GM18870 (cell line): ENCODE measurements at regions not wholly inside any gene's neighbourhood (a gene's known extent, or its start where the extent isn't known, plus 50 kb on each side); places are given as distances from the start of the nearest gene placed in this dataset.

ENCODE experiments used
- ATAC-seq: cut with Tn5 transposase; IDR thresholded peaks from one replicate; pipeline ENCODE4 v1.9.1; 2021; ENCODE audit warnings: moderate library complexity; ENCODE audit not compliant: unreplicated experiment

GRCh38 chr5:158559066-158559465 is 540.6 kb downstream of the EBF1 start:
- ATAC-seq, result no peak

GRCh38 chr5:158553962-158554336 is 545.8 kb downstream of the EBF1 start:
- no peak for ATAC-seq

GRCh38 chr5:158553195-158553961 is 546.3 kb downstream of the EBF1 start:
- ATAC-seq, result no peak

- no peak for ATAC-seq
Observed at GRCh38 chr5:158552241-158552640, 547.5 kb downstream of the EBF1 start.

DNA sequence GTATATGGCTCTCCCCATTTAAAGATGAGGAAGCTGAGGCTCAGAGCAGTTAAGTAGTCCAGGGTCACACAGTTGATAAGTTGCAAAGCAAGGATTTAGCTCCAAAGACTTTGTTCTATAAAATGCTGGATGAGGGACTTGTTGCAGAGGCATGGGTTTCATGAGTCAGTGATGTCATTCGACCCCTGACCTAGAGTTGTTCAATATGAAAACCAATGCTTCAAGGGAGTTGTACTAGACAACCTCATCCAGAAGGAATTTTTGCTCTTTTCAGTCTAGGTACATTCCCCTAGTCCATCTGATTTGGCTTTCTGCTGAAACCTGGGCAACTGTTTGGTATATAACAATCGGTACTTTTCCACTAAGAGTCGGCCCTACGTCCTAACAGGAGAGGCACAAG is 550.4 kb downstream of the EBF1 start:
- ATAC-seq, result no peak

DNA sequence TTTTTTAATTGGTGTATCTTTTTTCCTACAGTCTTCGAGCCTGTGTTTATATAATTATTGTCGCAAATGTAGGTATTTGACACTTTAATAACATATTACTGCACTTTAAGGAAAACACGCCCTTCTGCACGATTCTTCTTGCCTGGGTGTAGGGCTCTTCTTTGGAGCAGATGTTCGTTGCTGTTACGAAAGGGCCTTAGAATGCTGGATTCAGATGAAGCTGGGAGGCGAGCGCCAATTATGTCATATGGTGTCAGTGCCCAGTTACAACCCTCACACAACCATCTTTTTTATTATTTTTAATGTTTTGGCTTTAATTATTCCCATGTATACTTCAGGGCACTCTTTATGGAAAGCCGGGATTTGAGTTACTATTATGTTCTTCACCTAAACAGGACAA is 553.0 kb downstream of the EBF1 start:
- no peak for ATAC-seq

GRCh38 chr5:158545949-158546530 is 553.7 kb downstream of the EBF1 start:
- ATAC-seq, result no peak

DNA sequence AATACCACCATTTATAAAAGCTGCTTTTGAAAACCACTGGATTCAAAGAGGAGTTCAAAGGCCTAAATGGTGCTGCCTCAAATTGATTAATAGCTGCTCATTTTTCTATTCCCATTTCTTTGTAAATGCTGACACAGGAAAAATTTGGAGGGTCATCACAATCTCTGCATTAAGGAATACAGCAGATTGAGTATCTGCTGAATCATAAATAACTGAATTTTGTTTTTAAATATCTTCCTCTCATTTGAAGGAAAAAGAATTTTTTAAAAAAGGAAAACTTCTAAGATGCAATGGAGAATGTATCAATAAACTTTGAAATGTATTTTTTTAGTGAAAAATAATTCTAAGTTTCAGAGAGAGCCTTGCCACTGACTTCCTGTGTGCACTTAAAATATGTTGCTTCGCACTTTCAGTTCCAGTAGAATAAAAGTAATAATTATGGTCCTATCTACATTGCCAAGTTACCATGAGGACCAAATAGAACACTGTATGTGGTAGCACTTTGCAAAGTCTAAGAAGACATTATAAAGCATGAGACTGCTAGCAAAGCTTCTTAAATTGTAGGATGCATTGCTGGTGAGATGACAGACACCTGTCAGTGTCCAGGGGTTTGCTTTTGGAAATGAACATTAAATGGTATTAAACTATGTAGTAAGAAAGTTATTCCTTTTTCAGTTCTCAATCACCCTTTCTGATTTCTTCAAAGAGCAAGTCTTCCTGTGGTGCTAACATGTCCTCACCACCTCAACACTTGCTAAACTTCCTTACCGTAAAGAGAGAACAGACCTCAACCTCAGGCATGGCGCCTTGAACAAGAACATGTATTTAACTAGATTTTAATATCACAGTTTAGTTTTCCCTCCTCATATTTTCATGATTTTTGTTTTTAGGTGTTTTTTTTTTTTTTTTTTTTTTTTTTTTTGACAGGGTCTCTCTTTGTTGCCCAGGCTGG is 555.1 kb downstream of the EBF1 start:
- ATAC-seq, result no peak

GRCh38 chr5:158543539-158544387 is 556.0 kb downstream of the EBF1 start:
- no peak for ATAC-seq

GRCh38 chr5:158541536-158542297 is 558.0 kb downstream of the EBF1 start:
- ATAC-seq, result no peak

DNA sequence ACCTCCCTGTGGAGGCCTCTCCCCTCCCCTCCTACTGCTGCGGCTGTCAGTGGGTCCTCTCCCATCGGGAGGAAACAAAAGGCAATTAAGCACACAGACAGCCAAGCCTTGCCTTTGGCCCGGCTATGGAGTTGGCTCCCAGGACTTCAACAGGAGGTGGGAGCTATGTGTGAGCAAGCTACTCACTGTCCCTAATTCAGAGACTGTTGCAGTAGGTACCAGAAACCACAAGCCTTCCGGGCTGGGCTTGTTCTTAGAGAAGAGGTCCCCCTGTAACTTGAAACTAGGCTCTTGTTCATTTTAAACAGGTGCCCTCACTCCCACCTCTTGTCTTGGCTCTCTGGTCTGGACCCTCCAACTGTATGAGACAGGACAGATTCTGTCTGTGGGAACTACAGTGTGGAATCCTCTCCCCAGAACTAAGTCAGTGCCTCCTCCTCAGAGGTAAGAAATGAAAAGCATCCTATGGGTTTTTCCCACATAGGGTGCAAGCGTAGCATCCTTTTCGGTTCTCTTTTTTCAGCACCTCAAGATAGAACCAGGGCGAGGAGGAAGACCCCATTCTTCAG is 561.1 kb downstream of the EBF1 start:
- ATAC-seq, result no peak

- ATAC-seq, result no peak
Observed at GRCh38 chr5:158537366-158537765, 562.4 kb downstream of the EBF1 start.

DNA sequence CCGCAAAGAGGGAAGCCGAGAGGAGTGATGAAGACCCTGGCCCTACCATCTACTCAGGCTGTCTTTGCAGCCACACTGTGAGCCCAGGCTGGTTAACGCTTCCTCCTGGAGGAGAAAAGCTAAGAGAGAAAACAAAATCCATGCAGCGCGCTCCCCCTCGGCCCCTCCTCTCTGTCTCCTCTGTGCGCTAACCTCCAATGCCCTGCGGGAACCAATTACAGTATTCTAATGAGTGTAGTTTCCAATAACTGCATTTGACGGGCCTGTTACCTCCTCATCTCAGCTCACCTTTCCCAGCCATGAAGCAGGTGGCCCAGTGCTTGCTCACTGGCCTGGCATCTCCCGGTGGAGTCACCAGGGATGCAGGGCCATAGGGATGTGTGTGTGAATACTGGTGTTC is 565.5 kb downstream of the EBF1 start:
- no peak for ATAC-seq

- ATAC-seq, result no peak
Observed at GRCh38 chr5:158532739-158533138, 567.0 kb downstream of the EBF1 start.

DNA sequence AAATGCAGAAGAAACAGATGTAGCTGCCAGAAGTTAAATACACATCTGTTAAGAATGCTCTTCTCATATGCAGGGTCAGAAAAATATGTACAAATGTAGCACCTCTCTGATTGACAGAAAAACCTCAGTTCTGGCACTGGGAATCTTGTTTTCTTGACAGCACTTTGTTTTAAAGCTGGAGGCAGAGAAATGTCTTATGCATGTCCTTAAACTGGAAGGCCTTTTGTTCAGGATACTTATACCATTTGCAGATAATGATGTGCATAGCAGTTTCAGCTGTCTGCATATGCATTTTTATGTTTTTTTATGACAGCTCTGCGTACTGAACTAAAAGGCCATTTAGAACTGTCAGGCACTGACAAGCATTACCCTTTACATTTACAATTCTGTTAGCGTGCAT is 567.9 kb downstream of the EBF1 start:
- no peak for ATAC-seq

DNA sequence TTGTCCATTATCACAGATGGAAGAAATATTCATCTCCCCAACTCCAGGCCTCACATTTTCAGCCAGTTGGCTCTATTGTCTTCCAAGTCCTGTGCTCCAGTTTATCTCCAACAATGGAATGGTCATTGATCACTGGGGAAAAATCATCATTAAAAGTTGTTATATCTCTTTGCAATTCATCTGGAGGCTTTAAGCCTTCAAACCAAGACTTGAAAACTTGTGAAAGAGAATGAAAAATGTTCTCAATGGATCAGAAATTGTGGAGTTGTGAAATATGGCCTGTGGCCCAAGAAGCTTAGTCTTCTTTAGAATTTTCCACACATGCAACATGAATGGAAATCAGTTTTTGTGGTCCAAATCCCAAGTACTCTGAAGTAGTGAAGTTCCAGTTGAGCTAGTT is 569.6 kb downstream of the EBF1 start:
- ATAC-seq, result no peak

DNA sequence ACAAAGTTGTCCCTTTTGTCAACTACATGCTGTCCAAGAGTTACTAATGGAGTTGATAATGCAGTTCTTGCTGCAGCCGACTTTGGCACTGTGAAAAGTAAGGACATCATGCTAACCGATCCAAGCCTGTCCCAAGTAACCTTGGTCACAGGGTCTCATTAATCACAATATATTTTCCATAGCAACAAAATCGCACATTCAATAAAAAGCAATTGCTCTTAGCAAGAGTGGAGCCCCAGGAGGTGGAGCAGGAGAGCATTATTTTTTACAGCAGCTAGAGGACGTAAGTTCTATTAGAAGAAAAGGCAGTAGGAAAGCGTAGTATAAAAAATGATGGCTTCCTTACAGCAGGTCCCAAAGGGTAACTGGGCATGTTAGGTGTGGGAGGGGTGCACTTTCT is 570.3 kb downstream of the EBF1 start:
- ATAC-seq, result no peak

DNA sequence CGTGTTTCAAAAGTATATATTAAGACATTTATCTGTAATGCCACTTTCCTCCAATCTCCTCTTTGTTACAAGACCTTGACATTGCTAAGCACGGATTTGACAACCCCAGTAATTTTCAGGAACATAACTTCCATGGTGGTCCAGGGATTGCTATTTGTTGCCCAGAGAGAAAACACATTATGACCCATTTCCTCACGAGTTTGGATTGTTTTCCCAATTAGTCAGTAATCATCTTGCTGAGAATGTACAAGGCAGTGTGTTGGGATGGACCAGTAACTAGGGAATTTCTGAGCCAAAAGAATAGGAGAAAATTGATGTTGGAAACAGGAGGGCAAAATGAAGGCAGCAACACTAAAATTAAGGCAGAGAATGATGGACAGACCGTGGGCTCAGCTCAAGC is 574.1 kb downstream of the EBF1 start:
- no peak for ATAC-seq

DNA sequence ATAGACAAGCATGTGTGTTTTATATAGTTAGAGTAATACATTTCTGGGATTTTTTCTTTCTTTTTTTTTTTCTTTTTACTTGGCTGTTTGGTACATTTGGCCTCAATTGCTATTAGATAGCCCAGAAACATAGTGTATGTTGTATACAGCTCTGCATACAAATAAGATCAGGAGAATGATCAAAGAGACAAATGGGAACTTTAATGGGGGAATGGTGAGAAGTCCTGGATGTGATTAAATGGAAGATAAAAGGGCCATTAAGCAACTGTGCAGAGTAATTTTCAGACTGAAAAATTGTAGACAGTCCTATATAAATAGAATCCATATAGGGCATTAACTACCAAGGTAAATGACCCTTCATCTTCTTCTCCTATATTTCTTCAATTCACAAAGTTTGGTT is 575.6 kb downstream of the EBF1 start:
- ATAC-seq, result no peak

DNA sequence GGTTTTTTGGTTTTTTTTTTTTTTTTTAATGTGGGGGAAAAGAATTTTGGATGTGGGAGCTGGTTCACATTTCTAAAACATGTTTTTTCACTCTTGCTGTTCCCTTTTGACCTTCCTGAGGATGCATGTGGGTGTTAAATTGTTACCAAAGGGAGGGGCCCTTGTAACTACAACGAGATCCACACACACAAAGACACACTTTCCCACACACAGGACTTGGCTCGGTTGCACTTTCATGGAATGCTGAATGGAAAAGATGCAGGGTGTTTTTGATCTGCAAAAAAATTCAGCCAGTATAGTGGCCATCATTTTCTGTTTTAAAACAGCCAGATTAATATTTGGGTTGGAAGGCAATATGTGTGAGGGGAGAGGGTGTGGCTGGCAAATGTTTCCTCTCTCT is 576.9 kb downstream of the EBF1 start:
- no peak for ATAC-seq
